Activated T-helper 1 cell treated with anti-CD3 and anti-CD28 coated beads, Interleukin-12 subunit alpha, Interleukin-12 subunit beta, Interleukin-2, Interleukin-4 antibody, amounts not matched to agents 30 ng/mL and 10 ng/mL and 1 ng/mL, durations not matched to agents 14 hours and 24 hours and 36 hours (primary cell): ENCODE measurements at regions not wholly inside any gene's neighbourhood (a gene's known extent, or its start where the extent isn't known, plus 50 kb on each side); places are given as distances from the start of the nearest gene placed in this dataset.

Experiments used
- DNase-seq: peaks from one replicate; pipeline ENCODE4 v3.0.0; 2021; ENCODE audit warnings: low spot score
- H3K27ac Mint-ChIP-seq: one replicate; pipeline ENCODE4 v1.8.0; 2021; ENCODE audit warnings: mild to moderate bottlenecking, mixed read lengths
- H3K27me3 Mint-ChIP-seq: one replicate; pipeline ENCODE4 v1.8.0; 2022; ENCODE audit warnings: mild to moderate bottlenecking, moderate library complexity, mixed read lengths; ENCODE audit not compliant: insufficient read depth
- H3K36me3 Mint-ChIP-seq: one replicate; pipeline ENCODE4 v1.8.0; 2021; ENCODE audit warnings: low read depth, mixed read lengths
- H3K4me1 Mint-ChIP-seq: one replicate; pipeline ENCODE4 v1.8.0; 2021; ENCODE audit warnings: low read depth, mixed read lengths
- H3K4me3 Mint-ChIP-seq: one replicate; pipeline ENCODE4 v1.8.0; 2021; ENCODE audit warnings: mild to moderate bottlenecking, moderate library complexity, mixed read lengths
- H3K9me3 Mint-ChIP-seq: one replicate; pipeline ENCODE4 v1.8.0; 2021; ENCODE audit warnings: mixed read lengths
- intact Hi-C: fragments of 100-400 bp; cut with micrococcal nuclease; formaldehyde crosslinking; loops from one replicate; pipeline ENCODE4 v1.15.1; 2024

GRCh38 chr4:119834906-119835612, 206.5 kb upstream of the PDE5A start:
- H3K27me3 Mint-ChIP-seq, result no peaks in the 10 kb centered on the region
- intact Hi-C loops, result no loop called here
- H3K27ac Mint-ChIP-seq, result no peak overlapping the region
- no peaks in the 10 kb centered on the region for H3K4me1 Mint-ChIP-seq
- no peaks in the 10 kb centered on the region for H3K9me3 Mint-ChIP-seq
- H3K4me3 Mint-ChIP-seq, result no peak overlapping the region
- no peak for DNase-seq
- H3K36me3 Mint-ChIP-seq, result no peaks in the 10 kb centered on the region

GRCh38 chr4:119833611-119834010, 205.0 kb upstream of the PDE5A start:
- no peaks in the 10 kb centered on the region for H3K36me3 Mint-ChIP-seq
- H3K4me1 Mint-ChIP-seq, result no peaks in the 10 kb centered on the region
- intact Hi-C loops, result no loop called here
- H3K27me3 Mint-ChIP-seq, result no peaks in the 10 kb centered on the region
- no peak overlapping the region for H3K4me3 Mint-ChIP-seq
- no peak overlapping the region for H3K27ac Mint-ChIP-seq
- DNase-seq, result no peak
- no peaks in the 10 kb centered on the region for H3K9me3 Mint-ChIP-seq

GRCh38 chr4:119832776-119833175, 204.2 kb upstream of the PDE5A start:
- Mint-ChIP-seq H3K4me1 (no peaks in the 10 kb centered on the region), H3K27ac (no peak overlapping the region), H3K27me3 (no peaks in the 10 kb centered on the region), H3K36me3 (no peaks in the 10 kb centered on the region), H3K4me3 (no peak overlapping the region), H3K9me3 (no peaks in the 10 kb centered on the region)
- DNase-seq, result no peak
- intact Hi-C loops, result no loop called here

- intact Hi-C loops, result no loop called here
- Mint-ChIP-seq H3K4me1 (no peaks in the 10 kb centered on the region), H3K9me3 (no peaks in the 10 kb centered on the region), H3K4me3 (no peak overlapping the region), H3K27me3 (no peaks in the 10 kb centered on the region), H3K36me3 (no peaks in the 10 kb centered on the region), H3K27ac (no peak overlapping the region)
- no peak for DNase-seq
Observed at GRCh38 chr4:119829326-119829725, 200.7 kb upstream of the PDE5A start.

- Mint-ChIP-seq H3K4me1 (no peaks in the 10 kb centered on the region), H3K27ac (no peak overlapping the region), H3K36me3 (no peaks in the 10 kb centered on the region), H3K9me3 (no peaks in the 10 kb centered on the region), H3K4me3 (no peak overlapping the region), H3K27me3 (no peaks in the 10 kb centered on the region)
- intact Hi-C loops, result no loop called here
- no peak for DNase-seq
Observed at GRCh38 chr4:119825696-119826095, 197.1 kb upstream of the PDE5A start.

GRCh38 chr4:119823891-119824290, 195.3 kb upstream of the PDE5A start:
- Mint-ChIP-seq H3K36me3 (no peaks in the 10 kb centered on the region), H3K4me1 (no peaks in the 10 kb centered on the region), H3K4me3 (no peak overlapping the region), H3K9me3 (no peaks in the 10 kb centered on the region), H3K27me3 (no peaks in the 10 kb centered on the region), H3K27ac (no peak overlapping the region)
- no peak for DNase-seq
- intact Hi-C loops, result no loop called here

- no peak overlapping the region for H3K27ac Mint-ChIP-seq
- no peaks in the 10 kb centered on the region for H3K4me1 Mint-ChIP-seq
- no peak for DNase-seq
- intact Hi-C loops, result no loop called here
- H3K4me3 Mint-ChIP-seq, result no peak overlapping the region
- no peaks in the 10 kb centered on the region for H3K27me3 Mint-ChIP-seq
- no peaks in the 10 kb centered on the region for H3K36me3 Mint-ChIP-seq
- H3K9me3 Mint-ChIP-seq, result no peaks in the 10 kb centered on the region
Observed at GRCh38 chr4:119823045-119823444, 194.4 kb upstream of the PDE5A start.

GRCh38 chr4:119816473-119816872, 187.9 kb upstream of the PDE5A start:
- H3K27me3 Mint-ChIP-seq, result no peaks in the 10 kb centered on the region
- H3K36me3 Mint-ChIP-seq, result no peaks in the 10 kb centered on the region
- H3K4me3 Mint-ChIP-seq, result no peak overlapping the region
- H3K9me3 Mint-ChIP-seq, result no peaks in the 10 kb centered on the region
- H3K27ac Mint-ChIP-seq, result no peak overlapping the region
- DNase-seq, result no peak
- no peaks in the 10 kb centered on the region for H3K4me1 Mint-ChIP-seq
- intact Hi-C loops, result no loop called here

GRCh38 chr4:119810001-119810400, 181.4 kb upstream of the PDE5A start:
- intact Hi-C loops, result no loop called here
- H3K36me3 Mint-ChIP-seq, result no peaks in the 10 kb centered on the region
- no peak for DNase-seq
- no peaks in the 10 kb centered on the region for H3K9me3 Mint-ChIP-seq
- no peaks in the 10 kb centered on the region for H3K4me1 Mint-ChIP-seq
- no peaks in the 10 kb centered on the region for H3K27me3 Mint-ChIP-seq
- no peak overlapping the region for H3K27ac Mint-ChIP-seq
- H3K4me3 Mint-ChIP-seq, result no peak overlapping the region

GRCh38 chr4:119804404-119804803, 175.8 kb upstream of the PDE5A start:
- Mint-ChIP-seq H3K4me1 (no peaks in the 10 kb centered on the region), H3K4me3 (no peak overlapping the region), H3K36me3 (no peaks in the 10 kb centered on the region), H3K27ac (no peak overlapping the region), H3K27me3 (no peaks in the 10 kb centered on the region), H3K9me3 (no peaks in the 10 kb centered on the region)
- intact Hi-C loops, result no loop called here
- DNase-seq, result no peak

- no peaks in the 10 kb centered on the region for H3K9me3 Mint-ChIP-seq
- no peak for DNase-seq
- no peaks in the 10 kb centered on the region for H3K4me1 Mint-ChIP-seq
- H3K27ac Mint-ChIP-seq, result no peak overlapping the region
- no peaks in the 10 kb centered on the region for H3K36me3 Mint-ChIP-seq
- intact Hi-C loops, result no loop called here
- peaks cover 5% of the 10 kb centered on the region for H3K27me3 Mint-ChIP-seq
- no peak overlapping the region for H3K4me3 Mint-ChIP-seq
Observed at GRCh38 chr4:119797238-119797894, 168.8 kb upstream of the PDE5A start.

- Mint-ChIP-seq H3K27ac (no peak overlapping the region), H3K4me1 (no peaks in the 10 kb centered on the region), H3K9me3 (no peaks in the 10 kb centered on the region), H3K4me3 (no peak overlapping the region), H3K36me3 (no peaks in the 10 kb centered on the region), H3K27me3 (peaks cover 5% of the 10 kb centered on the region)
- DNase-seq, result no peak
- intact Hi-C loops, result no loop called here
Observed at GRCh38 chr4:119795986-119796578, 167.5 kb upstream of the PDE5A start.

- Mint-ChIP-seq H3K9me3 (no peaks in the 10 kb centered on the region), H3K4me1 (no peaks in the 10 kb centered on the region), H3K27me3 (peaks cover 5% of the 10 kb centered on the region), H3K4me3 (no peak overlapping the region), H3K27ac (no peak overlapping the region), H3K36me3 (no peaks in the 10 kb centered on the region)
- intact Hi-C loops, result no loop called here
- no peak for DNase-seq
Observed at GRCh38 chr4:119794681-119795080, 166.1 kb upstream of the PDE5A start.
